Aorta (tissue), 5 donors: ENCODE measurements at regions not wholly inside any gene's neighbourhood (a gene's known extent, or its start where the extent isn't known, plus 50 kb on each side); places are given as distances from the start of the nearest gene placed in this dataset.

Experiments
- ATAC-seq: fragments of 200-7000 bp; cut with Tn5 transposase; one replicate; pipeline ENCODE4 v1.9.1; 2022; ENCODE audit warnings: moderate library complexity; ENCODE audit not compliant: low FRiP score
- DNase-seq, 2 donors: peaks; one replicate each; pipeline ENCODE4 v3.0.0-alpha.2; 2020
- H3K27ac ChIP-seq, 2 donors: one replicate each; pipeline ENCODE4 v1.5.1; 2013; ENCODE audit warnings: low read length in 2 of 2, mild to moderate bottlenecking in 2 of 2, moderate library complexity in 2 of 2, control low read depth in 1 of 2, inconsistent platforms in 1 of 2, low read depth in 1 of 2
- H3K27me3 ChIP-seq, 2 donors: one replicate each; pipeline ENCODE4 v1.6.1; 2013; ENCODE audit warnings: control low read depth in 1 of 2, low read length in 1 of 2, mild to moderate bottlenecking in 1 of 2, moderate library complexity in 1 of 2; ENCODE audit not compliant: insufficient read depth in 2 of 2, control insufficient read depth in 1 of 2
- H3K36me3 ChIP-seq, 2 donors: one replicate each; pipeline ENCODE4 v1.6.1; 2013; ENCODE audit warnings: control low read depth in 1 of 2, low read length in 1 of 2, mild to moderate bottlenecking in 1 of 2; ENCODE audit not compliant: insufficient read depth in 2 of 2, control insufficient read depth in 1 of 2
- H3K4me1 ChIP-seq, 2 donors: one replicate each; pipeline ENCODE4 v1.6.1; 2013; ENCODE audit warnings: low read length in 2 of 2, control low read depth in 1 of 2, mild to moderate bottlenecking in 1 of 2, moderate library complexity in 1 of 2; ENCODE audit not compliant: insufficient read depth in 2 of 2, control insufficient read depth in 1 of 2
- H3K4me3 ChIP-seq, 2 donors: one replicate each; pipeline ENCODE4 v1.5.1; 2013; ENCODE audit warnings: low read length in 2 of 2, control low read depth in 1 of 2, mild to moderate bottlenecking in 1 of 2
- H3K9me3 ChIP-seq: one replicate; pipeline ENCODE4 v1.6.1; 2013; ENCODE audit warnings: mild to moderate bottlenecking, low read length; ENCODE audit not compliant: control insufficient read depth
- WGBS, 2 donors: extraction: QIAGEN DNeasy Blood & Tissue Kit; methylation state at CpG; one replicate each; pipeline ENCODE4 v1.1.7; 2013; 5-methylcytosine and 5-hydroxymethylcytosine counted together
- intact Hi-C, 2 donors: fragments of 100-400 bp; cut with DNase I; formaldehyde crosslinking; loops; one replicate each; pipeline versions ENCODE4 v1.14.2 to v1.15.0; 2022
- donor health status: healthy with polysubstance abuse.
- donor health status: Bipolar disorder and iron deficiency.
- donor health status: DM: no; HTN: no; CAD: no.
- donor health status: DM: no; HTN: no; CAD: no.
- donor health status: DM: yes; HTN: yes; CAD: no.

DNA sequence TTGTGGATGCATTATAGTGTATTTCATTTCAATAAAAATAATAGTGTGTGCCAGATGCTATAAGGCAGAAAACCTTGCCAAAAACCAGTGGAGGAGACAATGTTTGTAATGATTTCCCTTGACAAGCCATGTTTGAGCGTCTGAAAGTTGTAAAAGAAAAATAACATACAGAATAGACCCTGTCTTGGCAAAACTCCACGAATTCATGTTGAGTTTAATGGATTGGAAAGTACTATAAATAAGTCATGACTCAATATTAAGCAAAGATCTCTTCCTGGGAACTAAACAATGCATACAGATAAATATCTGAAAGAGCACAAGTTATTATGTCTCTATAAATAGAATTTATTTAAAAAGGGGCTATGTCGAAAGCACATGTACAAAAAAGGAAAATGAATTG, 543.5 kb downstream of the GABRG1 start:
- H3K27me3 ChIP-seq = no peaks in the 10 kb centered on the region
- ATAC-seq = no peak
- no peaks in the 10 kb centered on the region for H3K36me3 ChIP-seq
- no peak for DNase-seq
- intact Hi-C loops = no loop called here
- no peak overlapping the region for H3K4me3 ChIP-seq
- H3K9me3 ChIP-seq = no peaks in the 10 kb centered on the region
- H3K4me1 ChIP-seq = no peaks in the 10 kb centered on the region
- H3K27ac ChIP-seq = no peak overlapping the region
- WGBS, 2 donors = 2 to 3% methylated on average over 3 of the region's 3 CpGs

- intact Hi-C loops = no loop called here
- Histone ChIP-seq H3K4me1 (no peaks in the 10 kb centered on the region), H3K9me3 (no peaks in the 10 kb centered on the region), H3K27ac (no peak overlapping the region), H3K27me3 (no peaks in the 10 kb centered on the region), H3K4me3 (no peak overlapping the region), H3K36me3 (no peaks in the 10 kb centered on the region)
- no peak for ATAC-seq
- no peak for DNase-seq
- WGBS, 2 donors = 90 to 91% methylated on average over 1 of the region's 1 CpG
Measured at GRCh38 chr4:45578874-45579273, 545.0 kb downstream of the GABRG1 start.

GRCh38 chr4:45576275-45576674, 547.6 kb downstream of the GABRG1 start:
- WGBS, 2 donors = 82 to 86% methylated on average over 2 of the region's 2 CpGs
- ATAC-seq (no peak), DNase-seq (no peak)
- Histone ChIP-seq H3K4me1 (no peaks in the 10 kb centered on the region), H3K27me3 (no peaks in the 10 kb centered on the region), H3K27ac (no peak overlapping the region), H3K9me3 (no peaks in the 10 kb centered on the region), H3K4me3 (no peak overlapping the region), H3K36me3 (no peaks in the 10 kb centered on the region)
- intact Hi-C loops = no loop called here

GRCh38 chr4:45569619-45570018, 554.2 kb downstream of the GABRG1 start:
- WGBS, 2 donors = 69 to 83% methylated on average over 1 of the region's 1 CpG
- Histone ChIP-seq H3K9me3 (no peaks in the 10 kb centered on the region), H3K4me3 (no peak overlapping the region), H3K27ac (no peak overlapping the region), H3K27me3 (no peaks in the 10 kb centered on the region), H3K4me1 (no peaks in the 10 kb centered on the region), H3K36me3 (no peaks in the 10 kb centered on the region)
- no peak for ATAC-seq
- intact Hi-C loops = no loop called here
- no peak for DNase-seq

GRCh38 chr4:45568694-45569093, 555.2 kb downstream of the GABRG1 start:
- Histone ChIP-seq H3K36me3 (no peaks in the 10 kb centered on the region), H3K4me3 (no peak overlapping the region), H3K4me1 (no peaks in the 10 kb centered on the region), H3K9me3 (no peaks in the 10 kb centered on the region), H3K27ac (no peak overlapping the region), H3K27me3 (no peaks in the 10 kb centered on the region)
- ATAC-seq (no peak), DNase-seq (no peak)
- intact Hi-C loops = no loop called here
- WGBS, 2 donors = 19 to 31% methylated on average over 3 of the region's 3 CpGs

DNA sequence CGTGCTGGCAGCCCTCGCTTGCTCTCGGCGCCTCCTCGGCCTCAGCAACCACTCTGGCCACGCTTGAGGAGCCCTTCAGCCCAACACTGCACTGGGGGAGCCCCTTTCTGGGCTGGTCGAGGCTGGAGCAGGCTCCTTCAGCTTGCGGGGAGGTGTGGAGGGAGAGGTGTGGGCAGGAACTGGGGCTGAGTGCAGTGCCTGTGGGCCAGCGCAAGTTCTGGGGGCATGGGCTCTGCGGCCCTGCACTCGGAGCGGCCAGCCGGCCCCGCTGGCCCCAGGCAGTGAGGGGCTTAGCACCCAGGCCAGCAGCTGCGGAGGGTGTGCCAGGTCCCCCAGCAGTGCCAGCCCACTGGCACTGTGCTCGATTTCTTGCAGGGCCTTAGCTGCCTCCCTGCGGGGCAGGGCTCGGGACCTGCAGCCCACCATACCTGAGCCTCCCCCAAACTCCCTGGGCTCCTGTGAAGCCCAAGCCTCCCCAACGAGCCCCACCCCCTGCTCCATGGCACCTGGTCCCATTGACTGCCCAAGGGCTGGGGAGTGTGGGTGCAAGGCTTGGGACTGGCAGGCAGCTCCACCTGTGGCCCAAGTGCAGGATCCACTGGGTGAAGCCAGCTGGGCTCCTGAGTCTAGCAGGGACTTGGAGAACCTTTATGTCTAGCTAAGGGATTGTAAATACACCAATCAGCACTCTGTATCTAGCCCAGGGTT, 556.8 kb downstream of the GABRG1 start:
- Histone ChIP-seq H3K4me3 (no peak overlapping the region), H3K36me3 (no peaks in the 10 kb centered on the region), H3K27ac (no peak overlapping the region), H3K9me3 (no peaks in the 10 kb centered on the region), H3K27me3 (no peaks in the 10 kb centered on the region), H3K4me1 (no peaks in the 10 kb centered on the region)
- ATAC-seq (no peak), DNase-seq (no peak)
- intact Hi-C loops = no loop called here
- whole genome bisulfite sequencing, 2 donors = 87 to 88% methylated on average over 19 of the region's 19 CpGs

GRCh38 chr4:45554423-45554822, 569.4 kb downstream of the GABRG1 start:
- H3K4me1 ChIP-seq = no peaks in the 10 kb centered on the region
- DNase-seq (no peak), ATAC-seq (no peak)
- no peak overlapping the region for H3K4me3 ChIP-seq
- no peaks in the 10 kb centered on the region for H3K27me3 ChIP-seq
- no peaks in the 10 kb centered on the region for H3K9me3 ChIP-seq
- intact Hi-C loops = no loop called here
- H3K36me3 ChIP-seq = no peaks in the 10 kb centered on the region
- 13 to 19% methylated on average over 1 of the region's 1 CpG for WGBS, 2 donors
- no peak overlapping the region for H3K27ac ChIP-seq

- intact Hi-C loops = no loop called here
- no peaks in the 10 kb centered on the region for H3K36me3 ChIP-seq
- ATAC-seq (no peak), DNase-seq (no peak)
- H3K4me3 ChIP-seq = no peak overlapping the region
- H3K27me3 ChIP-seq = no peaks in the 10 kb centered on the region
- H3K4me1 ChIP-seq = no peaks in the 10 kb centered on the region
- 50 to 58% methylated on average over 4 of the region's 4 CpGs for WGBS, 2 donors
- H3K9me3 ChIP-seq = no peaks in the 10 kb centered on the region
- H3K27ac ChIP-seq = no peak overlapping the region
Measured at GRCh38 chr4:45550766-45551366, 573.0 kb downstream of the GABRG1 start.

DNA sequence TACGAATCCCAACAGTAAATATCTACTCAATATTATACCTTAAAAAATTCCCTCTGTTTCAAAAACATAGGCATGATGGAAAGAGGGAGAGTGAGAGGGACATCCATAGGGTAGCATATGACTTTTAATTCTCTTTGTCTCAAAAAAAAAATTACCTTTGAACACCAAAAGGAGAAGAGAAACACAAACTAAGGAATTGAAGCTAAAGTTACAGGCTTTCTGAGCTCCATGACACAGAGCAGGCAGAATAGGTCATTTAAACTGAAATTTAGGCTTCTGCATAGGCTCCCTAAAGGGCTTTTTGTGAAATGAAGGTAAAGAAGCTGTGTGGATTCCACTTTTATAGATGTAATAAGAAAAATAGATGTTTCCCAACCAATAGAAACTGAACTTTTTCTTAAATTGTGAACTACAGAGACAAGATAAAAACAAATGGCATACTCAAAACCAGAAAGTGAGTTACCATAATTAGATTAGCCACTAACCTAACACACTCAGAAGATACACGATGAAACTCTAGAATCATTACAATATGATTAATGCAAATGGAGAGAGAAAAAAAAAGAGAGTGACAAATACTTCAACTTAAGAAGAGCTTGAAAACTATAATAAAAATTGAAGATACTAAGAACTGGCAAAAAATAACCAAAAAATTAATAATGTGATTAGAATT, 584.6 kb downstream of the GABRG1 start:
- H3K36me3 ChIP-seq = no peaks in the 10 kb centered on the region
- no peaks in the 10 kb centered on the region for H3K4me1 ChIP-seq
- DNase-seq = no peak
- WGBS, 2 donors = 85 to 88% methylated on average over 2 of the region's 2 CpGs
- H3K27me3 ChIP-seq = peaks cover 0 to 4% of the 10 kb centered on the region in 2 donors
- no peak overlapping the region for H3K27ac ChIP-seq
- H3K4me3 ChIP-seq = no peak overlapping the region
- intact Hi-C loops = no loop called here
- H3K9me3 ChIP-seq = no peaks in the 10 kb centered on the region
- no peak for ATAC-seq
